ENCODE measurements at regions not wholly inside any gene's neighbourhood (a gene's known extent, or its start where the extent isn't known, plus 50 kb on each side); places are given as distances from the start of the nearest gene placed in this dataset.
"Not testable (repeated sequence)": the region's sequence is repeated elsewhere in the genome, so short reads cannot be mapped to it uniquely, and the experiment has no call there.

DNA sequence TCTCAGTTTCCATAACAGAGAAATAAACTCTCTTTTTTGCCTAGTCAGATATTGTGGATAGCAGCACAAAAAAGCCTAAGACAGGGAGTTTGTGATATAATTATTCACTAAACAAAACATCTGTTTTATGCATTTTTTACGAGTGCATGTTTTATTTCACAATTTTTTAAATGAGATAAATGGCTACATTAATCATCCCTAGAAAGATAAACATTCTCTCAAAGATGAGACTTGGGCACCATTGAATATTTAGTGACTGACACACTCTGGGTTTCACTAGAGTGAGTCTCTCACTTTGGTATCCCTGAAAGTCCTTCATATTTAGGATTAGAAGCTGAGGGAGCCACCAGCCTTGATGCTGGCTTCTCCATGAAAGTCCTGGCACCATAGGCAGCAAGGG lies 74.3 kb upstream of the LRCH1 start:
- no peaks in the 10 kb centered on the region for H3K27me3 ChIP-seq
- WGBS, result 37% methylated on average over 1 of the region's 1 CpG
- H3K4me1 ChIP-seq, result peaks cover 10% of the 10 kb centered on the region
- no peak for DNase-seq (ENCODE audit: low spot score in 2 of 2)
- no peak overlapping the region for H3K27ac ChIP-seq
- TF ChIP-seq POLR2AphosphoS5 (IDR thresholded peaks at IDR 0.05) (no peak), POLR2A (IDR thresholded peaks at IDR 0.05) (no peak), EP300 (IDR thresholded peaks at IDR 0.05) (no peak)
- TF ChIP-seq, protein P1, sequence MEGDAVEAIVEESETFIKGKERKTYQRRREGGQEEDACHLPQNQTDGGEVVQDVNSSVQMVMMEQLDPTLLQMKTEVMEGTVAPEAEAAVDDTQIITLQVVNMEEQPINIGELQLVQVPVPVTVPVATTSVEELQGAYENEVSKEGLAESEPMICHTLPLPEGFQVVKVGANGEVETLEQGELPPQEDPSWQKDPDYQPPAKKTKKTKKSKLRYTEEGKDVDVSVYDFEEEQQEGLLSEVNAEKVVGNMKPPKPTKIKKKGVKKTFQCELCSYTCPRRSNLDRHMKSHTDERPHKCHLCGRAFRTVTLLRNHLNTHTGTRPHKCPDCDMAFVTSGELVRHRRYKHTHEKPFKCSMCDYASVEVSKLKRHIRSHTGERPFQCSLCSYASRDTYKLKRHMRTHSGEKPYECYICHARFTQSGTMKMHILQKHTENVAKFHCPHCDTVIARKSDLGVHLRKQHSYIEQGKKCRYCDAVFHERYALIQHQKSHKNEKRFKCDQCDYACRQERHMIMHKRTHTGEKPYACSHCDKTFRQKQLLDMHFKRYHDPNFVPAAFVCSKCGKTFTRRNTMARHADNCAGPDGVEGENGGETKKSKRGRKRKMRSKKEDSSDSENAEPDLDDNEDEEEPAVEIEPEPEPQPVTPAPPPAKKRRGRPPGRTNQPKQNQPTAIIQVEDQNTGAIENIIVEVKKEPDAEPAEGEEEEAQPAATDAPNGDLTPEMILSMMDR (IDR thresholded peaks at IDR 0.05), result no peak
- H3K36me3 ChIP-seq, result no peaks in the 10 kb centered on the region
- no peaks in the 10 kb centered on the region for H3K9me3 ChIP-seq
- H3K4me3 ChIP-seq, result no peak overlapping the region

DNA sequence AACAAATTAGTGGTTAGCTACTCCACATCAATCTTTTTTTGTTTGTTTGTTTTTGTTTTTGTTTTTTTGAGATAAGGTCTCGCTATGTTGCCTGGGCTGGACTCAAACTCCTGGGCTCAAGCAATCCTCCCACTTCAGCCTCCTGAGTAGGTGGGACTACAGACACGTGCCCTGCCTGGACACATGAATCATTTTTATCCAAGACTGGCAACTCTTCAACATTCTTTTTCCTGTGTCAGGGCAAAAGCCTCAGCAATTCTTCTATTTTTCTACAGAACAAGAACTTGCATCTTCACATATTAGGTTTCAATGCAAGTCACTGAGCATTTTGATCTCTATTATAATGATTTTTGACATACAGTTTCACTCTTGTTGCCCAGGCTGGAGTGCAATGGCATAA lies 76.8 kb upstream of the LRCH1 start:
- DNase-seq (ENCODE audit: low spot score in 2 of 2), result no peak
- no peaks in the 10 kb centered on the region for H3K36me3 ChIP-seq
- H3K4me1 ChIP-seq, result peaks cover 10% of the 10 kb centered on the region
- no peak overlapping the region for H3K27ac ChIP-seq
- WGBS, result 44% methylated on average over 2 of the region's 2 CpGs
- no peak overlapping the region for H3K4me3 ChIP-seq
- TF ChIP-seq, protein P1 (IDR thresholded peaks at IDR 0.05), result no peak
- TF ChIP-seq POLR2AphosphoS5 (IDR thresholded peaks at IDR 0.05) (no peak), POLR2A (IDR thresholded peaks at IDR 0.05) (no peak), EP300 (IDR thresholded peaks at IDR 0.05) (no peak)
- H3K9me3 ChIP-seq, result no peaks in the 10 kb centered on the region
- no peaks in the 10 kb centered on the region for H3K27me3 ChIP-seq

DNA sequence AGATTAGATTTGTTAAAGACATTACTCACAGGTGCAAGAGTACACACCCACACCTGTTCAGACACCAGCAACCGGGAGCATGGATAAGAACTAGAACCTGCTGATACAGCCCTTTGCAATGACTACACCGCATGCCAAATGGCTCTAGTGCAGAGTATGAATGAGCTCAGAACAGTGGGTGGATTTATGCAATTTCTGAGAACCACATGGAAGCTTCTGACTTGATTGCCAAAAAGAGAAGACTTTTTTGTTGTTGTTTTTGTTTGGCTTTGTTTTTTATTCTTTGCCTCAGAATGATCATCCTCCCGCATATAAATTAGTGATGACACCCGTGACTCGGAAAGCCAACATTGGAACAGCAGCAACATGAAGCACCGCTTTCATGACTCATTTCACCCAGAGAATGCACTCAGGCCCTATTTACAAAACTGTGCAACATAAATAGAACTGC lies 77.4 kb upstream of the LRCH1 start:
- no peak overlapping the region for H3K27ac ChIP-seq
- H3K27me3 ChIP-seq, result no peaks in the 10 kb centered on the region
- H3K4me1 ChIP-seq, result peaks cover 10% of the 10 kb centered on the region
- no peak for DNase-seq (ENCODE audit: low spot score in 2 of 2)
- H3K9me3 ChIP-seq, result no peaks in the 10 kb centered on the region
- 45% methylated on average over 6 of the region's 6 CpGs for whole genome bisulfite sequencing
- no peak overlapping the region for H3K4me3 ChIP-seq
- TF ChIP-seq POLR2A (IDR thresholded peaks at IDR 0.05) (no peak), EP300 (IDR thresholded peaks at IDR 0.05) (no peak), POLR2AphosphoS5 (IDR thresholded peaks at IDR 0.05) (peak in 1 of 3 donors; percentile 18)
- TF ChIP-seq, protein P1 (IDR thresholded peaks at IDR 0.05), result no peak
- H3K36me3 ChIP-seq, result no peaks in the 10 kb centered on the region

DNA sequence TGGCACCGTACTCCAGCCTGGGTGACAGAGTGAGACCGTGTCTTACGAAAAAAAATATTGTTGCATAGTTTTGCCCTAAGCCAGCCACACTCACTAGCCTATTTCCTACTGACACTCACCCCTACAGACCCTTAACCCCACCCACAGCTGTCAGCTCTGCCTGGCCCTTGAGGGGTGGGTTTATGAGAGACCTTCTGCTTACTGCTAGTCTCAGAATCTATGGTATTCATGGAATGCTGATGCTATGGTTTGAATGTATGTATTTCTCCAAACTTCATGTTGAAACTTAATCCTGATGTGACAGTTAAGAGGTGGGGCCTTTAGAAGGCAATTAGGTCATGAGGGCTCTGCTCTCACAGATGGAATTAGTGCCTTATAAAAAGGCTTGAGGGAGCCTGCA lies 79.2 kb upstream of the LRCH1 start:
- H3K27me3 ChIP-seq, result no peaks in the 10 kb centered on the region
- WGBS, result 89% methylated on average over 3 of the region's 3 CpGs
- TF ChIP-seq POLR2A (IDR thresholded peaks at IDR 0.05) (no peak), POLR2AphosphoS5 (IDR thresholded peaks at IDR 0.05) (no peak), EP300 (IDR thresholded peaks at IDR 0.05) (no peak)
- TF ChIP-seq, protein P1 (IDR thresholded peaks at IDR 0.05), result no peak
- no peak overlapping the region for H3K4me3 ChIP-seq
- H3K4me1 ChIP-seq, result peaks cover 10% of the 10 kb centered on the region
- no peaks in the 10 kb centered on the region for H3K9me3 ChIP-seq
- H3K36me3 ChIP-seq, result no peaks in the 10 kb centered on the region
- H3K27ac ChIP-seq, result no peak overlapping the region
- no peak for DNase-seq (ENCODE audit: low spot score in 2 of 2)

DNA sequence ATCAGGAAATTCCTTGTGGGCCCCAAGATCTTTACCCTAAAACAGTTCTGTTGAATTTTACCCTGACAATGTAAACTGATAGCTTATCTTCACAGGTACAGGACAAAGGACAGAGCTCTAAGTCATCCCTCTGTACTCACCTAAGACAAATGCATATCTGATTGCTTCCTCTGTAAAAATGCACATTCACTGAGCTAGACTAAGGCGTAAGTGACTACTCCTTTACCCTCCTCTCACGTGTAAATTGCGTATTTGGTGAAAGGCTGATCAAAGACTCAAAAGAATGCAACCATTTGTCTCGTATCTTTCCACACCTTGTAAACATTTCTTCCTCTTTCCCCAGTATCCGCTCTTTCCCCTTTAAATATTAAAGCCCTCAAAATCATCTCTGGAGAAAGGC lies 80.6 kb upstream of the LRCH1 start:
- TF ChIP-seq, protein P1 (IDR thresholded peaks at IDR 0.05), result no peak
- TF ChIP-seq POLR2A (IDR thresholded peaks at IDR 0.05) (no peak), POLR2AphosphoS5 (IDR thresholded peaks at IDR 0.05) (no peak), EP300 (IDR thresholded peaks at IDR 0.05) (no peak)
- Histone ChIP-seq H3K9me3 (no peaks in the 10 kb centered on the region), H3K4me1 (peaks cover 10% of the 10 kb centered on the region), H3K27ac (no peak overlapping the region), H3K27me3 (no peaks in the 10 kb centered on the region), H3K4me3 (no peak overlapping the region), H3K36me3 (no peaks in the 10 kb centered on the region)
- DNase-seq (ENCODE audit: low spot score in 2 of 2), result no peak
- 87% methylated on average over 5 of the region's 5 CpGs for WGBS

DNA sequence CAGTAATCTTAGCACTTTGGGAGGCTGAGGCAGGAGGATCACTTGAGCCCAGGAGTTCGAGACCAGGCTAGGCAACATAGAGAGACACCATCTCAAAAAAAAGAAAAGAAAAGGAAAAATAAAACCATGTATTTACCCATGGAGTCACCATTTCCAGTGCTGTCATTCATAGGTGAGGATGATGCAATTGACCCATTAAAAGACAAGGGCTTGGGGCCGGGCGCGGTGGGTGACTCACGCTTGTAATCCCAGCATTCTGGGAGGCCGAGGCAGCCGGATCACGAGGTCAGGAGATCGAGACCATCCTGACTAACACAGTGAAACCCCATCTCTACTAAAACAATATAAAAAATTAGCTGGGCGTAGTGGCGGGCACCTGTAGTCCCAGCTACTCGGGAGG lies 82.6 kb upstream of the RUBCNL start:
- not testable (repeated sequence) for H3K27ac ChIP-seq; H3K9me3 ChIP-seq; H3K4me3 ChIP-seq; DNase-seq (ENCODE audit: low spot score in 2 of 2); H3K36me3 ChIP-seq; H3K27me3 ChIP-seq; H3K4me1 ChIP-seq
- whole genome bisulfite sequencing, result 96% methylated on average over 12 of the region's 12 CpGs

Measured in suprapubic skin (tissue), 4 donors.